Testis (tissue), 2 donors: ENCODE measurements at regions not wholly inside any gene's neighbourhood (a gene's known extent, or its start where the extent isn't known, plus 50 kb on each side); places are given as distances from the start of the nearest gene placed in this dataset.

ENCODE experiments used
- DNase-seq: peaks from one replicate; pipeline ENCODE4 v3.0.0-alpha.2; 2019
- H3K27ac ChIP-seq, 2 donors: fragments of 200-600 bp; sonication (generic); one replicate each; pipeline ENCODE4 v1.5.1; 2019
- H3K27me3 ChIP-seq: fragments of 200-600 bp; sonication (generic); one replicate; pipeline ENCODE4 v1.5.1; 2019
- H3K36me3 ChIP-seq: fragments of 200-600 bp; sonication (generic); one replicate; pipeline ENCODE4 v1.5.1; 2017; ENCODE audit warnings: low read depth; ENCODE audit errors: missing control alignments
- H3K4me1 ChIP-seq: fragments of 200-600 bp; sonication (generic); one replicate; pipeline ENCODE4 v1.5.1; 2019
- H3K4me3 ChIP-seq, 2 donors: fragments of 200-600 bp; sonication (generic); one replicate each; pipeline ENCODE4 v1.5.1; 2017 to 2019
- H3K9me3 ChIP-seq: fragments of 200-600 bp; sonication (generic); one replicate; pipeline ENCODE4 v1.5.1; 2017
- CTCF ChIP-seq, 3 experiments: fragments of 450-650 bp in 2 of 3; fragments of 200-600 bp in 1 of 3; sonication (generic) in 1 of 3; IDR thresholded peaks; one replicate each; pipeline ENCODE4 v1.5.1; 2016 to 2019; ENCODE audit warnings: antibody characterized with exemption in 3 of 3, mild to moderate bottlenecking in 2 of 3, moderate library complexity in 1 of 3
- POLR2A ChIP-seq: fragments of 450-650 bp; IDR thresholded peaks from one replicate; pipeline ENCODE4 v1.6.1; 2017; ENCODE audit warnings: antibody characterized with exemption, mild to moderate bottlenecking, moderate library complexity
- WGBS, 2 donors: methylation state at CpG; one replicate each; pipeline ENCODE4 v1.1.5; 2018; 5-methylcytosine and 5-hydroxymethylcytosine counted together
- intact Hi-C: fragments of 100-400 bp; cut with DNase I; formaldehyde crosslinking; loops from one replicate; pipeline ENCODE4 v1.15.1; 2023; ENCODE audit warnings: low total_unique reads

- no peak overlapping the region for H3K27ac ChIP-seq
- no peak overlapping the region for H3K4me3 ChIP-seq
- TF ChIP-seq CTCF (IDR thresholded peaks at IDR 0.05) = no peak
- TF ChIP-seq POLR2A = no peak
- DNase-seq = peak; percentile 6
- no peaks in the 10 kb centered on the region for H3K27me3 ChIP-seq
- intact Hi-C loops = no loop called here
- 77 to 90% methylated on average over 4 to 11 of the region's 11 CpGs for WGBS, 2 donors
- H3K4me1 ChIP-seq = no peaks in the 10 kb centered on the region
- H3K9me3 ChIP-seq = no peaks in the 10 kb centered on the region
- no peaks in the 10 kb centered on the region for H3K36me3 ChIP-seq
These were observed 89.9 kb downstream of the INHBB start for GRCh38 chr2:120435671-120436459.

GRCh38 chr2:120436460-120436739 is 90.5 kb downstream of the INHBB start:
- intact Hi-C loops = no loop called here
- H3K36me3 ChIP-seq = no peaks in the 10 kb centered on the region
- DNase-seq = no peak
- no peak overlapping the region for H3K4me3 ChIP-seq
- no peaks in the 10 kb centered on the region for H3K4me1 ChIP-seq
- TF ChIP-seq CTCF (IDR thresholded peaks at IDR 0.05) (no peak), POLR2A (no peak)
- H3K27ac ChIP-seq = no peak overlapping the region
- no peaks in the 10 kb centered on the region for H3K27me3 ChIP-seq
- no peaks in the 10 kb centered on the region for H3K9me3 ChIP-seq
- 75 to 100% methylated on average over 1 of the region's 1 CpG for WGBS, 2 donors

GRCh38 chr2:120436885-120437603 is 91.1 kb downstream of the INHBB start:
- Histone ChIP-seq H3K4me3 (no peak overlapping the region), H3K4me1 (peaks cover 3% of the 10 kb centered on the region), H3K36me3 (no peaks in the 10 kb centered on the region), H3K27ac (no peak overlapping the region), H3K9me3 (no peaks in the 10 kb centered on the region), H3K27me3 (no peaks in the 10 kb centered on the region)
- peak; percentile 77 for DNase-seq
- no peak for TF ChIP-seq POLR2A
- peak; percentile 36 to 43 (median 41) for TF ChIP-seq CTCF (IDR thresholded peaks at IDR 0.05)
- 89% methylated on average over 7 of the region's 7 CpGs for WGBS, 2 donors
- intact Hi-C loops = no loop called here

- Histone ChIP-seq H3K27ac (no peak overlapping the region), H3K36me3 (no peaks in the 10 kb centered on the region), H3K27me3 (no peaks in the 10 kb centered on the region), H3K4me1 (peaks cover 8% of the 10 kb centered on the region), H3K9me3 (no peaks in the 10 kb centered on the region), H3K4me3 (no peak overlapping the region)
- WGBS, 2 donors = 95 to 96% methylated on average over 10 of the region's 10 CpGs
- no peak for DNase-seq
- intact Hi-C loops = no loop called here
- TF ChIP-seq CTCF (IDR thresholded peaks at IDR 0.05) (no peak), POLR2A (no peak)
These were observed 91.7 kb downstream of the INHBB start for GRCh38 chr2:120437604-120438000.
